HCT116 (cell line): ENCODE measurements at regions not wholly inside any gene's neighbourhood (a gene's known extent, or its start where the extent isn't known, plus 50 kb on each side); places are given as distances from the start of the nearest gene placed in this dataset.

Experiments used
- ATAC-seq: fragments of 200-7000 bp; cut with Tn5 transposase; 2 replicates; pipeline ENCODE4 v1.9.1; 2020; ENCODE audit warnings: mild to moderate bottlenecking, moderate library complexity
- BruUV-seq: library from RNA; stranded (reverse); fragments of 400-500 nt; replicated peaks from 2 replicates; lab custom pipeline; 2021; lab: Mats Ljungman, UMichigan
- CTCF ChIA-PET: fragments of 300-600 bp; sonication (Branson Sonifier 250); formaldehyde crosslinking; loops from one replicate; lab custom pipeline; 2021; ENCODE audit warnings: antibody characterized with exemption; lab: Charles Lee
- POLR2A ChIA-PET: fragments of 300-600, 350-600 bp; sonication (Branson Sonifier 250); formaldehyde crosslinking; loops from one replicate; lab custom pipeline; 2021; ENCODE audit warnings: antibody characterized with exemption; lab: Charles Lee
- RAD21 ChIA-PET, 2 experiments: fragments of 300-600 bp; sonication (Branson Sonifier 250); formaldehyde crosslinking; loops; one replicate each; lab custom pipeline; 2023; ENCODE audit warnings: low total read pairs in 2 of 2; ENCODE audit not compliant: uncharacterized antibody in 2 of 2, unreplicated experiment in 2 of 2, low non-redundant PET in 1 of 2; lab: Charles Lee
- DNase-seq: peaks from one replicate; pipeline ENCODE4 v3.0.0-alpha.2; 2010; ENCODE audit warnings: low read depth, low spot score
- H2AFZ ChIP-seq: fragments of 200-600 bp; shearing (Covaris generic), sonication (generic); 2 replicates; pipeline ENCODE4 v1.6.1; 2017; ENCODE audit warnings: low read depth, mixed run types, mixed read lengths, antibody characterized with exemption, low read length; ENCODE audit not compliant: poor library complexity, severe bottlenecking
- H3K27ac ChIP-seq: 2 replicates; pipeline ENCODE4 v1.5.1; 2012; ENCODE audit warnings: low read depth, low read length
- H3K27me3 ChIP-seq: fragments of 200-600 bp; sonication (generic); 2 replicates; pipeline ENCODE4 v1.6.1; 2016; ENCODE audit warnings: mixed run types, low read length, mixed read lengths; ENCODE audit not compliant: insufficient read depth
- H3K36me3 ChIP-seq, 2 experiments: fragments of 200-500 bp in 1 of 2; fragments of 200-600 bp in 1 of 2; sonication (Bioruptor generic) in 1 of 2; sonication (generic) in 1 of 2; 2 replicates each; pipeline versions ENCODE4 v1.5.1 to v1.6.1; 2014 to 2016; ENCODE audit warnings: low read length in 2 of 2, inconsistent platforms in 1 of 2, mixed read lengths in 1 of 2, mixed run types in 1 of 2; ENCODE audit not compliant: insufficient read depth in 2 of 2, control insufficient read depth in 1 of 2
- H3K4me1 ChIP-seq, 2 experiments: fragments of 200-600 bp in 1 of 2; sonication (generic) in 1 of 2; 2 replicates each; pipeline versions ENCODE4 v1.5.1 to v1.6.1; 2012 to 2017; ENCODE audit warnings: low read length in 2 of 2, inconsistent platforms in 1 of 2, mild to moderate bottlenecking in 1 of 2, mixed read lengths in 1 of 2, mixed run types in 1 of 2, moderate library complexity in 1 of 2; ENCODE audit not compliant: insufficient read depth in 2 of 2, control insufficient read depth in 1 of 2
- H3K4me2 ChIP-seq: fragments of 200-600 bp; sonication (generic); 2 replicates; pipeline ENCODE4 v1.6.1; 2017; ENCODE audit warnings: mixed run types, low read length, mixed read lengths
- H3K4me3 ChIP-seq, 2 experiments: fragments of 200-600 bp in 1 of 2; sonication (generic) in 1 of 2; replicated peaks in 1 of 2; 2 replicates each; pipeline ENCODE4 v1.5.1; 2011 to 2016; ENCODE audit warnings: low read length in 2 of 2, control low read depth in 1 of 2, low read depth in 1 of 2, mild to moderate bottlenecking in 1 of 2, mixed read lengths in 1 of 2, mixed run types in 1 of 2
- H3K79me2 ChIP-seq: fragments of 200-600 bp; sonication (generic); 2 replicates; pipeline ENCODE4 v1.6.1; 2017; ENCODE audit warnings: mild to moderate bottlenecking, mixed run types, low read length, moderate library complexity, mixed read lengths; ENCODE audit not compliant: insufficient read depth
- H3K9ac ChIP-seq: fragments of 200-600 bp; sonication (generic); 2 replicates; pipeline ENCODE4 v1.6.1; 2016; ENCODE audit warnings: low read length, mixed read lengths
- H3K9me2 ChIP-seq: fragments of 200-600 bp; sonication (generic), shearing (Covaris generic); 2 replicates; pipeline ENCODE4 v1.6.1; 2017; ENCODE audit warnings: mixed run types, mild to moderate bottlenecking, moderate library complexity; ENCODE audit not compliant: insufficient read depth
- H3K9me3 ChIP-seq, 2 experiments: fragments of 200-500 bp in 1 of 2; fragments of 200-600 bp in 1 of 2; sonication (Bioruptor generic) in 1 of 2; sonication (generic) in 1 of 2; 2 replicates each; pipeline ENCODE4 v1.6.1; 2014 to 2017; ENCODE audit warnings: low read length in 2 of 2, mixed read lengths in 2 of 2, inconsistent platforms in 1 of 2, low read depth in 1 of 2, mild to moderate bottlenecking in 1 of 2, mixed run types in 1 of 2, moderate library complexity in 1 of 2; ENCODE audit not compliant: control insufficient read depth in 1 of 2, insufficient read depth in 1 of 2
- H4K20me1 ChIP-seq: fragments of 200-600 bp; sonication (generic), shearing (Covaris generic); 2 replicates; pipeline ENCODE4 v1.6.1; 2017; ENCODE audit warnings: mixed run types, mild to moderate bottlenecking, moderate library complexity; ENCODE audit not compliant: insufficient read depth
- CBX3 ChIP-seq: IDR thresholded peaks from 2 replicates; pipeline ENCODE4 v1.6.1; 2012; ENCODE audit warnings: low read depth
- EZH2phosphoT487 ChIP-seq: fragments of 200-600 bp; IDR thresholded peaks from 2 replicates; pipeline ENCODE4 v1.6.1; 2018; ENCODE audit warnings: antibody characterized with exemption, borderline replicate concordance
- JUND ChIP-seq: IDR thresholded peaks from 2 replicates; pipeline ENCODE4 v1.6.1; 2012
- POLR2A ChIP-seq: IDR thresholded peaks from 2 replicates; pipeline ENCODE4 v1.7.0; 2011; ENCODE audit warnings: borderline replicate concordance; ENCODE audit not compliant: insufficient read depth, insufficient read length; ENCODE audit errors: extremely low read depth
- POLR2AphosphoS5 ChIP-seq: IDR thresholded peaks from 2 replicates; pipeline ENCODE4 v1.6.1; 2011; ENCODE audit warnings: mild to moderate bottlenecking, low read depth, low read length, moderate library complexity
- SIN3A ChIP-seq: IDR thresholded peaks from 2 replicates; pipeline ENCODE4 v1.6.1; 2012; ENCODE audit warnings: low read depth
- SP1 ChIP-seq: IDR thresholded peaks from 2 replicates; pipeline ENCODE4 v1.6.1; 2012; ENCODE audit warnings: low read depth
- YY1 ChIP-seq: IDR thresholded peaks from 2 replicates; pipeline ENCODE4 v1.6.1; 2011; ENCODE audit warnings: low read length, low read depth, moderate library complexity, mild to moderate bottlenecking; ENCODE audit not compliant: insufficient replicate concordance; ENCODE audit errors: extremely low read depth
- intact Hi-C: fragments of 100-400 bp; cut with micrococcal nuclease; formaldehyde crosslinking; loops from 2 replicates; pipeline ENCODE4 v1.10.0; 2022
- TF ChIP-seq, protein P1 (sequence below), 3 experiments: fragments of 200-600 bp in 1 of 3; sonication (generic) in 1 of 3; IDR thresholded peaks in 2 of 3; conservative IDR thresholded peaks in 1 of 3; 2 replicates each; pipeline ENCODE4 v1.5.1; 2012 to 2017; ENCODE audit warnings: low read depth in 2 of 3, low read length in 2 of 3, antibody characterized with exemption in 1 of 3, borderline replicate concordance in 1 of 3, control low read depth in 1 of 3, mild to moderate bottlenecking in 1 of 3, mixed read lengths in 1 of 3, mixed run types in 1 of 3, moderate library complexity in 1 of 3; ENCODE audit not compliant: insufficient read depth in 1 of 3

DNA sequence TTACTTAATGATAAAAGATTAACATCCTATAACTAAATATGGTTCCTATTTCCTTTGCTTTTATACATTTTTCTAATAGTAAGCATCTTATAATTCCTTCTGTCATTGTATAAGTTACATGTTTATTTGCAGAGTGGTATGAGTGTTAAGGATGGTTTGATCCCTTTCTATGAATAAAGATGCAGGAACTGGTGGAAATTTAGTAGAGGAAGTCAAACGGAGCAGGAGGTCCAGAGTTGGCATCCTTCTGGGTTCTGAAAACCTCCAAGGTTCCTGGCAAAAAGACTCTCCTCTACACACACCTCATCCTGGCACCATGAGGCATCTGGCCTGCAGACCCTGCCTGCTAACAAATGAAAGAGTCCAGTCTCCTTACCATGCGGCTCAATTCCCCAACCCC is 296.8 kb downstream of the SOX9 start:
- TF ChIP-seq CBX3 (peak; percentile 86), YY1 (no peak), SP1 (no peak)
- H3K27me3 ChIP-seq = no peaks in the 10 kb centered on the region
- H4K20me1 ChIP-seq = no peaks in the 10 kb centered on the region
- H3K27ac ChIP-seq = no peak overlapping the region
- intact Hi-C loops = no loop called here
- peaks cover 0 to 25% of the 10 kb centered on the region in 2 experiments; a peak in 2 of 4 replicates for H3K36me3 ChIP-seq
- no peak overlapping the region for H3K4me2 ChIP-seq
- DNase-seq (no peak), ATAC-seq (no peak)
- no TSS peak for BruUV-seq
- POLR2A ChIA-PET = interaction anchor here (1.4 kb wide), 1 partner anchor 9 kb away, joined by 6 read pairs; no protein-coding TSS in a partner anchor
- CTCF ChIA-PET = no interaction called here
- peaks cover 62 to 87% of the 10 kb centered on the region in 2 experiments for H3K4me1 ChIP-seq
- peaks cover 34% of the 10 kb centered on the region; the same call in 1 of the 2 replicates for H3K79me2 ChIP-seq
- H3K9ac ChIP-seq = no peak overlapping the region
- H3K9me2 ChIP-seq = no peaks in the 10 kb centered on the region
- H3K4me3 ChIP-seq = no peak overlapping the region
- RAD21 ChIA-PET = no interaction called here
- H3K9me3 ChIP-seq = peaks cover 9 to 24% of the 10 kb centered on the region in 2 experiments; a peak in 3 of 4 replicates
- H2AFZ ChIP-seq = no peak overlapping the region

DNA sequence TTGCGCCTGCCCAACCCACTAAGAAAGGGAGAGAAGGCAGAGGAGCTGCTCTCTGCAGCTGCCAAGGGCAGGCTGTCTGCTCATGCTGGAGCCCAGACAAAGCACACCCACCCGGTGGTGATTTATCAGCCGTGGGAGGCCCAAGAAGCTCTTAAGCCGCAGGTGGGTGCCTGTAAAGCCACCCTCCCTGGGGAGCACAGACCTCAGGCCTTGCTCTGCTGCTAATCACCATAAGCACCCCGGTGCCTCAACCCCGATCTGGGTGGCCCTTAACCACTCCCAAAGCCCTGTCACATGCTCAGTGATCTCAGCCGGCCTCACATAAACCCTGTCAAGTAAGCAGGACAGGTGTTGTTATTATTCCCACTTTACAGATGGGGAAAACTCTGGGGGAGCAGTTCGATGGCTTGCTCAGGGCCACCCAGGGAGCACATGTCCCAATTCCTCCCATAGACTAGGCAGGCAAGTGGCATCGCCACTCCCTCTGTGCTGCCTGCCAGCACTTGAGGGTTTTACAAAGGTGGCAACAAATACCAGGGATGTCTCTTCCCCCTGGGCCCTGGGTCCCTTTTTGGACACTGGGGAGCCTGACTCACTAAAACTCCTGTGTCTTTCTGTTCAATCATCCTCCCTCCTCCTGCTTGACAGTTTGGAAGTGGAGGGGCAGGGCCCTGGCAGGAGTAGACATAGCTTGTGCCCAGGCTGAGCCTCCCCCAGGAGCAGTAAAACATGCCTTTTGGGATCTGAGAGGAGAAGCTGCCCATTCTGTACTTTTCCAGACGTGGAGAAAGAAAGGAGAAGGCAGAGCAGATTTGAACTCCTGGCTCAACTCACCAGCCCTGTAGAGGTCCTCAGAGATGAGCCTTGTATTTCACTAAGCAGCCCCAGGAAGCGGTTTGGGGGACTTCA is 299.3 kb downstream of the SOX9 start:
- TF ChIP-seq, protein P1, sequence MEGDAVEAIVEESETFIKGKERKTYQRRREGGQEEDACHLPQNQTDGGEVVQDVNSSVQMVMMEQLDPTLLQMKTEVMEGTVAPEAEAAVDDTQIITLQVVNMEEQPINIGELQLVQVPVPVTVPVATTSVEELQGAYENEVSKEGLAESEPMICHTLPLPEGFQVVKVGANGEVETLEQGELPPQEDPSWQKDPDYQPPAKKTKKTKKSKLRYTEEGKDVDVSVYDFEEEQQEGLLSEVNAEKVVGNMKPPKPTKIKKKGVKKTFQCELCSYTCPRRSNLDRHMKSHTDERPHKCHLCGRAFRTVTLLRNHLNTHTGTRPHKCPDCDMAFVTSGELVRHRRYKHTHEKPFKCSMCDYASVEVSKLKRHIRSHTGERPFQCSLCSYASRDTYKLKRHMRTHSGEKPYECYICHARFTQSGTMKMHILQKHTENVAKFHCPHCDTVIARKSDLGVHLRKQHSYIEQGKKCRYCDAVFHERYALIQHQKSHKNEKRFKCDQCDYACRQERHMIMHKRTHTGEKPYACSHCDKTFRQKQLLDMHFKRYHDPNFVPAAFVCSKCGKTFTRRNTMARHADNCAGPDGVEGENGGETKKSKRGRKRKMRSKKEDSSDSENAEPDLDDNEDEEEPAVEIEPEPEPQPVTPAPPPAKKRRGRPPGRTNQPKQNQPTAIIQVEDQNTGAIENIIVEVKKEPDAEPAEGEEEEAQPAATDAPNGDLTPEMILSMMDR (IDR thresholded peaks at IDR 0.05 in 2 of 3, conservative IDR thresholded peaks at IDR 0.05 in 1 of 3; ENCODE audit: borderline replicate concordance in 1 of 3, insufficient read depth in 1 of 3, low read depth in 2 of 3, low read length in 2 of 3) = peak in 1 of 3 experiments; percentile 14; a peak in 1 of 6 replicates
- TF ChIP-seq YY1 (no peak), POLR2AphosphoS5 (no peak), EZH2phosphoT487 (no peak), JUND (no peak), SIN3A (no peak), POLR2A (no peak)
- TF ChIP-seq, all 23 proteins: peak for 1
- peak overlapping the region; percentile 78 for H3K27ac ChIP-seq
- H3K9me3 ChIP-seq = peaks cover 9 to 24% of the 10 kb centered on the region in 2 experiments; a peak in 3 of 4 replicates
- ATAC-seq (no peak), DNase-seq (no peak)
- H3K4me2 ChIP-seq = peak overlapping the region; percentile 85
- no TSS peak for BruUV-seq
- H3K9ac ChIP-seq = peak overlapping the region; percentile 64
- no peak overlapping the region for H3K4me3 ChIP-seq
- H3K27me3 ChIP-seq = no peaks in the 10 kb centered on the region
- H3K36me3 ChIP-seq = peaks cover 0 to 25% of the 10 kb centered on the region in 2 experiments; a peak in 2 of 4 replicates
- H2AFZ ChIP-seq = no peak overlapping the region
- H3K4me1 ChIP-seq = peaks cover 65 to 90% of the 10 kb centered on the region in 2 experiments
- H3K79me2 ChIP-seq = peaks cover 33% of the 10 kb centered on the region; the same call in 1 of the 2 replicates
- RAD21 ChIA-PET = interaction anchor here in 1 of 2 experiments (0.7 kb wide), 1 partner anchor 9 kb away, joined by 3 read pairs; no protein-coding TSS in a partner anchor
- POLR2A ChIA-PET = interaction anchor here (1.6 kb wide), 1 partner anchor 299 kb away, joined by 5 read pairs; the partner anchor contains the start of gene SOX9
- H3K9me2 ChIP-seq = no peaks in the 10 kb centered on the region
- intact Hi-C loops = no loop called here
- CTCF ChIA-PET = interaction anchor here (2.9 kb wide), 1 partner anchor 11 kb away, joined by 16 read pairs; no protein-coding TSS in a partner anchor
- H4K20me1 ChIP-seq = no peaks in the 10 kb centered on the region
